ENCODE measurements at regions not wholly inside any gene's neighbourhood (a gene's known extent, or its start where the extent isn't known, plus 50 kb on each side); places are given as distances from the start of the nearest gene placed in this dataset.

GRCh38 chr5:113652161-113652560 lies 138.7 kb downstream of the YTHDC2 start:
- no peak for DNase-seq (ENCODE audit: low read depth)
- no peak overlapping the region for H3K4me3 ChIP-seq (ENCODE audit: low read length)
- TF ChIP-seq CTCF (IDR thresholded peaks at IDR 0.05; ENCODE audit: insufficient read depth, low read depth, low read length, missing control alignments) = no peak

GRCh38 chr5:113654828-113655227 lies 141.3 kb downstream of the YTHDC2 start:
- H3K4me3 ChIP-seq (ENCODE audit: low read length) = no peak overlapping the region
- no peak for DNase-seq (ENCODE audit: low read depth)
- no peak for TF ChIP-seq CTCF (IDR thresholded peaks at IDR 0.05; ENCODE audit: insufficient read depth, low read depth, low read length, missing control alignments)

- H3K4me3 ChIP-seq (ENCODE audit: low read length) = no peak overlapping the region
- DNase-seq (ENCODE audit: low read depth) = no peak
- no peak for TF ChIP-seq CTCF (IDR thresholded peaks at IDR 0.05; ENCODE audit: insufficient read depth, low read depth, low read length, missing control alignments)
Measured at GRCh38 chr5:113660206-113660605, 146.7 kb downstream of the YTHDC2 start.

- TF ChIP-seq CTCF (IDR thresholded peaks at IDR 0.05; ENCODE audit: insufficient read depth, low read depth, low read length, missing control alignments) = no peak
- no peak overlapping the region for H3K4me3 ChIP-seq (ENCODE audit: low read length)
- DNase-seq (ENCODE audit: low read depth) = no peak
Measured at GRCh38 chr5:113660706-113661250, 147.3 kb downstream of the YTHDC2 start.

GRCh38 chr5:113663879-113664541 lies 150.5 kb downstream of the YTHDC2 start:
- peak; percentile 34 for TF ChIP-seq CTCF (IDR thresholded peaks at IDR 0.05; ENCODE audit: insufficient read depth, low read depth, low read length, missing control alignments)
- DNase-seq (ENCODE audit: low read depth) = peak; percentile 56
- H3K4me3 ChIP-seq (ENCODE audit: low read length) = no peak overlapping the region

GRCh38 chr5:113673041-113673440 lies 159.5 kb downstream of the YTHDC2 start:
- no peak for DNase-seq (ENCODE audit: low read depth)
- TF ChIP-seq CTCF (IDR thresholded peaks at IDR 0.05; ENCODE audit: insufficient read depth, low read depth, low read length, missing control alignments) = no peak
- no peak overlapping the region for H3K4me3 ChIP-seq (ENCODE audit: low read length)

GRCh38 chr5:113675166-113675565 lies 161.7 kb downstream of the YTHDC2 start:
- DNase-seq (ENCODE audit: low read depth) = peak; percentile 46
- TF ChIP-seq CTCF (IDR thresholded peaks at IDR 0.05; ENCODE audit: insufficient read depth, low read depth, low read length, missing control alignments) = no peak
- H3K4me3 ChIP-seq (ENCODE audit: low read length) = no peak overlapping the region
